Mesendoderm (in vitro differentiated cells): ENCODE measurements at regions not wholly inside any gene's neighbourhood (a gene's known extent, or its start where the extent isn't known, plus 50 kb on each side); places are given as distances from the start of the nearest gene placed in this dataset.

Experiments
- DNase-seq: peaks from one replicate; pipeline ENCODE4 v3.0.0; 2013
- H2AK5ac ChIP-seq: 2 replicates; pipeline ENCODE4 v1.6.1; 2013; ENCODE audit warnings: low read length, inconsistent platforms
- H2BK120ac ChIP-seq: 2 replicates; pipeline ENCODE4 v1.6.1; 2013; ENCODE audit warnings: low read depth, mild to moderate bottlenecking, low read length, moderate library complexity, mixed read lengths
- H2BK15ac ChIP-seq: replicated peaks from 2 replicates; pipeline ENCODE4 v1.6.1; 2013; ENCODE audit warnings: low read depth, mild to moderate bottlenecking, moderate library complexity
- H2BK5ac ChIP-seq: 2 replicates; pipeline ENCODE4 v1.6.1; 2013; ENCODE audit warnings: low read length, inconsistent platforms
- H3K18ac ChIP-seq: 2 replicates; pipeline ENCODE4 v1.6.1; 2013; ENCODE audit warnings: mild to moderate bottlenecking, low read length, mixed read lengths
- H3K23ac ChIP-seq: one replicate; pipeline ENCODE4 v1.6.1; 2013; ENCODE audit warnings: low read length
- H3K27ac ChIP-seq: 2 replicates; pipeline ENCODE4 v1.5.1; 2013; ENCODE audit warnings: low read depth, mild to moderate bottlenecking, inconsistent platforms, low read length, moderate library complexity
- H3K27me3 ChIP-seq: 2 replicates; pipeline ENCODE4 v1.6.1; 2013; ENCODE audit warnings: low read length, control low read depth, mild to moderate bottlenecking, inconsistent platforms; ENCODE audit not compliant: insufficient read depth, poor library complexity
- H3K36me3 ChIP-seq: 2 replicates; pipeline ENCODE4 v1.6.1; 2013; ENCODE audit warnings: low read length, inconsistent platforms; ENCODE audit not compliant: control insufficient read depth, insufficient read depth
- H3K4ac ChIP-seq: one replicate; pipeline ENCODE4 v1.6.1; 2013; ENCODE audit warnings: low read depth, mild to moderate bottlenecking, low read length, moderate library complexity
- H3K4me1 ChIP-seq: 2 replicates; pipeline ENCODE4 v1.6.1; 2013; ENCODE audit warnings: low read depth, low read length, inconsistent platforms; ENCODE audit not compliant: control insufficient read depth
- H3K4me2 ChIP-seq: 2 replicates; pipeline ENCODE4 v1.6.1; 2013; ENCODE audit warnings: low read length
- H3K4me3 ChIP-seq: 2 replicates; pipeline ENCODE4 v1.5.1; 2013; ENCODE audit warnings: mild to moderate bottlenecking, low read length
- H3K56ac ChIP-seq: one replicate; pipeline ENCODE4 v1.6.1; 2013; ENCODE audit warnings: low read length
- H3K79me1 ChIP-seq: 2 replicates; pipeline ENCODE4 v1.6.1; 2013; ENCODE audit warnings: low read length, inconsistent platforms
- H3K79me2 ChIP-seq: 2 replicates; pipeline ENCODE4 v1.6.1; 2013; ENCODE audit warnings: mild to moderate bottlenecking, low read length; ENCODE audit not compliant: control insufficient read depth, insufficient read depth
- H3K9ac ChIP-seq: 2 replicates; pipeline ENCODE4 v1.6.1; 2013; ENCODE audit warnings: low read length, inconsistent platforms
- H4K5ac ChIP-seq: one replicate; pipeline ENCODE4 v1.6.1; 2013; ENCODE audit warnings: low read length
- H4K8ac ChIP-seq: one replicate; pipeline ENCODE4 v1.6.1; 2013; ENCODE audit warnings: low read depth, mild to moderate bottlenecking, control low read depth, low read length, moderate library complexity
- WGBS: extraction: QIAGEN DNeasy Blood & Tissue Kit; methylation state at CpG from one replicate; pipeline ENCODE4 v1.1.7; 2013; ENCODE audit warnings: low lambda C conversion rate, missing lambda C conversion rate; ENCODE audit not compliant: insufficient coverage; ENCODE audit errors: extremely low coverage; 5-methylcytosine and 5-hydroxymethylcytosine counted together

GRCh38 chr18:44180683-44181082 is 500.0 kb upstream of the SETBP1 start:
- Histone ChIP-seq H2BK15ac (no peak overlapping the region), H2BK5ac (no peak overlapping the region), H3K4me1 (no peaks in the 10 kb centered on the region), H3K36me3 (no peaks in the 10 kb centered on the region), H3K9ac (no peak overlapping the region), H2AK5ac (no peak overlapping the region), H3K23ac (no peak overlapping the region), H4K5ac (no peak overlapping the region), H3K4me2 (no peak overlapping the region), H3K79me1 (no peaks in the 10 kb centered on the region), H3K56ac (no peak overlapping the region), H3K4me3 (no peak overlapping the region), H3K27me3 (no peaks in the 10 kb centered on the region), H3K27ac (no peak overlapping the region), H3K18ac (no peak overlapping the region), H3K4ac (no peak overlapping the region), H4K8ac (no peak overlapping the region), H2BK120ac (no peak overlapping the region), H3K79me2 (no peaks in the 10 kb centered on the region)
- WGBS, result no CpG with 5 or more reads among the region's 1 CpG
- no peak for DNase-seq

- Histone ChIP-seq H2AK5ac (no peak overlapping the region), H3K4me3 (no peak overlapping the region), H3K4me2 (no peak overlapping the region), H3K79me1 (no peaks in the 10 kb centered on the region), H3K36me3 (no peaks in the 10 kb centered on the region), H4K5ac (no peak overlapping the region), H3K23ac (no peak overlapping the region), H3K18ac (no peak overlapping the region), H3K27ac (no peak overlapping the region), H2BK5ac (no peak overlapping the region), H3K27me3 (no peaks in the 10 kb centered on the region), H3K4ac (no peak overlapping the region), H4K8ac (peak overlapping the region; percentile 28), H3K79me2 (no peaks in the 10 kb centered on the region), H3K9ac (no peak overlapping the region), H2BK120ac (no peak overlapping the region), H2BK15ac (no peak overlapping the region), H3K4me1 (no peaks in the 10 kb centered on the region), H3K56ac (no peak overlapping the region)
- no peak for DNase-seq
- WGBS, result no CpG with 5 or more reads among the region's 3 CpGs
Measured at GRCh38 chr18:44181951-44182747, 498.5 kb upstream of the SETBP1 start.

- Histone ChIP-seq H3K4me2 (no peak overlapping the region), H3K4ac (no peak overlapping the region), H2BK15ac (no peak overlapping the region), H3K4me3 (no peak overlapping the region), H2BK5ac (no peak overlapping the region), H3K36me3 (no peaks in the 10 kb centered on the region), H3K27me3 (no peaks in the 10 kb centered on the region), H4K5ac (no peak overlapping the region), H3K23ac (no peak overlapping the region), H4K8ac (no peak overlapping the region), H3K4me1 (no peaks in the 10 kb centered on the region), H3K56ac (no peak overlapping the region), H3K79me2 (no peaks in the 10 kb centered on the region), H3K27ac (no peak overlapping the region), H3K18ac (no peak overlapping the region), H2BK120ac (no peak overlapping the region), H3K9ac (no peak overlapping the region), H3K79me1 (no peaks in the 10 kb centered on the region), H2AK5ac (no peak overlapping the region)
- DNase-seq, result peak; percentile 65
- WGBS, result no CpG with 5 or more reads among the region's 3 CpGs
Measured at GRCh38 chr18:44186001-44186400, 494.7 kb upstream of the SETBP1 start.

GRCh38 chr18:44187090-44187489 is 493.6 kb upstream of the SETBP1 start:
- no peak overlapping the region for H3K4me2 ChIP-seq
- no peak overlapping the region for H2BK5ac ChIP-seq
- H2AK5ac ChIP-seq, result no peak overlapping the region
- no peak overlapping the region for H3K23ac ChIP-seq
- no peaks in the 10 kb centered on the region for H3K36me3 ChIP-seq
- H3K27me3 ChIP-seq, result no peaks in the 10 kb centered on the region
- no peak overlapping the region for H3K4ac ChIP-seq
- H3K56ac ChIP-seq, result no peak overlapping the region
- H4K5ac ChIP-seq, result no peak overlapping the region
- H3K79me2 ChIP-seq, result no peaks in the 10 kb centered on the region
- H2BK15ac ChIP-seq, result no peak overlapping the region
- no peak overlapping the region for H3K27ac ChIP-seq
- no peak overlapping the region for H3K4me3 ChIP-seq
- no peak for DNase-seq
- no peak overlapping the region for H3K18ac ChIP-seq
- no peak overlapping the region for H4K8ac ChIP-seq
- WGBS, result no CpG with 5 or more reads among the region's 2 CpGs
- H2BK120ac ChIP-seq, result no peak overlapping the region
- no peak overlapping the region for H3K9ac ChIP-seq
- no peaks in the 10 kb centered on the region for H3K79me1 ChIP-seq
- H3K4me1 ChIP-seq, result no peaks in the 10 kb centered on the region

GRCh38 chr18:44195394-44196140 is 485.1 kb upstream of the SETBP1 start:
- no peak overlapping the region for H2BK5ac ChIP-seq
- no peak overlapping the region for H3K18ac ChIP-seq
- no peaks in the 10 kb centered on the region for H3K79me2 ChIP-seq
- DNase-seq, result no peak
- H4K8ac ChIP-seq, result no peak overlapping the region
- no peak overlapping the region for H3K4ac ChIP-seq
- no peak overlapping the region for H2AK5ac ChIP-seq
- no peak overlapping the region for H2BK15ac ChIP-seq
- no peaks in the 10 kb centered on the region for H3K36me3 ChIP-seq
- no peak overlapping the region for H3K4me2 ChIP-seq
- H4K5ac ChIP-seq, result no peak overlapping the region
- no peaks in the 10 kb centered on the region for H3K27me3 ChIP-seq
- H3K9ac ChIP-seq, result no peak overlapping the region
- no peak overlapping the region for H2BK120ac ChIP-seq
- WGBS, result no CpG with 5 or more reads among the region's 4 CpGs
- no peak overlapping the region for H3K23ac ChIP-seq
- H3K4me3 ChIP-seq, result no peak overlapping the region
- H3K56ac ChIP-seq, result no peak overlapping the region
- H3K27ac ChIP-seq, result no peak overlapping the region
- H3K4me1 ChIP-seq, result no peaks in the 10 kb centered on the region
- H3K79me1 ChIP-seq, result no peaks in the 10 kb centered on the region
